ENCODE measurements at regions not wholly inside any gene's neighbourhood (a gene's known extent, or its start where the extent isn't known, plus 50 kb on each side); places are given as distances from the start of the nearest gene placed in this dataset.
A peak's percentile ranks its signal among the peaks of the same experiment; 100 is the strongest.
"Not testable (repeated sequence)": the region's sequence is repeated elsewhere in the genome, so short reads cannot be mapped to it uniquely, and the experiment has no call there.

GRCh38 chr2:8606649-8607550, 75.0 kb upstream of the ID2 start:
- no peak for DNase-seq (ENCODE audit: low spot score)

GRCh38 chr2:8607606-8608005, 74.2 kb upstream of the ID2 start:
- DNase-seq (ENCODE audit: low spot score): no peak

GRCh38 chr2:8608411-8608954, 73.4 kb upstream of the ID2 start:
- no peak for DNase-seq (ENCODE audit: low spot score)

GRCh38 chr2:8609357-8609811, 72.5 kb upstream of the ID2 start:
- no peak for DNase-seq (ENCODE audit: low spot score)

- DNase-seq (ENCODE audit: low spot score): not testable (repeated sequence)
Observed at GRCh38 chr2:8610775-8611174, 71.1 kb upstream of the ID2 start.

GRCh38 chr2:8611246-8611645, 70.6 kb upstream of the ID2 start:
- no peak for DNase-seq (ENCODE audit: low spot score)

GRCh38 chr2:8611700-8612099, 70.2 kb upstream of the ID2 start:
- DNase-seq (ENCODE audit: low spot score): no peak

GRCh38 chr2:8612734-8613179, 69.1 kb upstream of the ID2 start:
- no peak for DNase-seq (ENCODE audit: low spot score)

- DNase-seq (ENCODE audit: low spot score): not testable (repeated sequence)
Observed at GRCh38 chr2:8613207-8613999, 68.5 kb upstream of the ID2 start.

- DNase-seq (ENCODE audit: low spot score): no peak
Observed at GRCh38 chr2:8614646-8615045, 67.2 kb upstream of the ID2 start.

GRCh38 chr2:8615252-8615575, 66.6 kb upstream of the ID2 start:
- DNase-seq (ENCODE audit: low spot score): no peak

- DNase-seq (ENCODE audit: low spot score): no peak
Observed at GRCh38 chr2:8615576-8616281, 66.1 kb upstream of the ID2 start.

- no peak for DNase-seq (ENCODE audit: low spot score)
Observed at GRCh38 chr2:8617048-8617447, 64.8 kb upstream of the ID2 start.

- DNase-seq (ENCODE audit: low spot score): no peak
Observed at GRCh38 chr2:8617590-8617989, 64.3 kb upstream of the ID2 start.

- no peak for DNase-seq (ENCODE audit: low spot score)
Observed at GRCh38 chr2:8619071-8619470, 62.8 kb upstream of the ID2 start.

- no peak for DNase-seq (ENCODE audit: low spot score)
Observed at GRCh38 chr2:8620611-8621382, 61.1 kb upstream of the ID2 start.

GRCh38 chr2:8622199-8622911, 59.5 kb upstream of the ID2 start:
- DNase-seq (ENCODE audit: low spot score): no peak

GRCh38 chr2:8622924-8623465, 58.9 kb upstream of the ID2 start:
- DNase-seq (ENCODE audit: low spot score): no peak

GRCh38 chr2:8623576-8623957, 58.3 kb upstream of the ID2 start:
- no peak for DNase-seq (ENCODE audit: low spot score)

GRCh38 chr2:8623958-8624591, 57.8 kb upstream of the ID2 start:
- peak; percentile 11 for DNase-seq (ENCODE audit: low spot score)
